MM.1S (cell line): ENCODE measurements at regions not wholly inside any gene's neighbourhood (a gene's known extent, or its start where the extent isn't known, plus 50 kb on each side); places are given as distances from the start of the nearest gene placed in this dataset.

ENCODE experiments used
- DNase-seq: peaks from one replicate; pipeline ENCODE4 v3.0.0-alpha.2; 2015
- H2AFZ ChIP-seq: fragments of 300-600 bp; sonication (generic); 2 replicates; pipeline ENCODE4 v1.6.0; 2016; ENCODE audit warnings: antibody characterized with exemption, low read length
- H3F3A ChIP-seq: fragments of 300-600 bp; sonication (generic); 2 replicates; pipeline ENCODE4 v1.6.1; 2016; ENCODE audit warnings: mild to moderate bottlenecking, antibody characterized with exemption, low read length, moderate library complexity, mixed read lengths; ENCODE audit not compliant: insufficient read depth
- H3K27ac ChIP-seq: fragments of 300-600 bp; sonication (generic); 2 replicates; pipeline ENCODE4 v1.5.1; 2016; ENCODE audit warnings: mild to moderate bottlenecking, low read length
- H3K27me3 ChIP-seq: fragments of 300-600 bp; sonication (generic); replicated peaks from 2 replicates; pipeline ENCODE4 v1.6.0; 2016; ENCODE audit warnings: low read length; ENCODE audit not compliant: insufficient read depth
- H3K36me3 ChIP-seq: fragments of 300-600 bp; sonication (generic); replicated peaks from 2 replicates; pipeline ENCODE4 v1.6.1; 2016; ENCODE audit warnings: mild to moderate bottlenecking, low read length, mixed read lengths; ENCODE audit not compliant: insufficient read depth
- H3K4me1 ChIP-seq: fragments of 300-600 bp; sonication (generic); 2 replicates; pipeline ENCODE4 v1.6.1; 2016; ENCODE audit warnings: low read length, mixed read lengths
- H3K4me2 ChIP-seq: fragments of 300-600 bp; sonication (generic); 2 replicates; pipeline ENCODE4 v1.6.0; 2016; ENCODE audit warnings: low read depth, low read length
- H3K4me3 ChIP-seq: fragments of 300-600 bp; sonication (generic); 2 replicates; pipeline ENCODE4 v1.5.1; 2016; ENCODE audit warnings: low read length, mixed read lengths
- H3K79me2 ChIP-seq: fragments of 300-600 bp; sonication (generic); 2 replicates; pipeline ENCODE4 v1.6.1; 2016; ENCODE audit warnings: mixed run types, low read length, mixed read lengths
- H3K9ac ChIP-seq: fragments of 300-600 bp; sonication (generic); 2 replicates; pipeline ENCODE4 v1.6.1; 2016; ENCODE audit warnings: low read length, mixed read lengths
- H3K9me2 ChIP-seq: fragments of 300-600 bp; sonication (generic); replicated peaks from 2 replicates; pipeline ENCODE4 v1.6.1; 2016; ENCODE audit warnings: mild to moderate bottlenecking, low read length, mixed read lengths; ENCODE audit not compliant: insufficient read depth
- H3K9me3 ChIP-seq: fragments of 300-600 bp; sonication (generic); replicated peaks from 2 replicates; pipeline ENCODE4 v1.6.1; 2016; ENCODE audit warnings: mild to moderate bottlenecking, low read length, mixed read lengths; ENCODE audit not compliant: insufficient read depth
- H4K20me1 ChIP-seq: fragments of 300-600 bp; sonication (generic); 2 replicates; pipeline ENCODE4 v1.6.1; 2016; ENCODE audit warnings: mild to moderate bottlenecking, low read length, moderate library complexity, mixed read lengths; ENCODE audit not compliant: insufficient read depth
- CTCF ChIP-seq: fragments of 300-600 bp; sonication (generic); IDR thresholded peaks from 2 replicates; pipeline ENCODE4 v1.5.1; 2016; ENCODE audit warnings: antibody characterized with exemption, low read length, mixed read lengths
- EZH2 ChIP-seq: fragments of 300-600 bp; sonication (generic); optimal IDR thresholded peaks from 2 replicates; pipeline ENCODE3; 2017; ENCODE audit warnings: low read depth, mild to moderate bottlenecking, antibody characterized with exemption, low read length, mixed read lengths
- EZH2phosphoT487 ChIP-seq: fragments of 300-600 bp; sonication (generic); IDR thresholded peaks from 2 replicates; pipeline ENCODE4 v1.6.1; 2018; ENCODE audit warnings: antibody characterized with exemption, low read length

GRCh38 chr2:145729481-145729880, 1209.6 kb upstream of the ZEB2 start:
- H3K4me1 ChIP-seq, result no peaks in the 10 kb centered on the region
- H3F3A ChIP-seq, result no peaks in the 10 kb centered on the region
- no peaks in the 10 kb centered on the region for H4K20me1 ChIP-seq
- no peaks in the 10 kb centered on the region for H3K36me3 ChIP-seq
- H2AFZ ChIP-seq, result no peak overlapping the region
- H3K9ac ChIP-seq, result no peak overlapping the region
- no peak for DNase-seq
- TF ChIP-seq CTCF, result no peak
- no peak for TF ChIP-seq EZH2
- TF ChIP-seq EZH2phosphoT487, result no peak
- H3K4me3 ChIP-seq, result no peak overlapping the region
- no peak overlapping the region for H3K27ac ChIP-seq
- H3K9me2 ChIP-seq, result no peaks in the 10 kb centered on the region
- no peaks in the 10 kb centered on the region for H3K79me2 ChIP-seq
- H3K27me3 ChIP-seq, result no peaks in the 10 kb centered on the region
- H3K9me3 ChIP-seq, result no peaks in the 10 kb centered on the region
- no peak overlapping the region for H3K4me2 ChIP-seq

GRCh38 chr2:145728511-145728910, 1208.6 kb upstream of the ZEB2 start:
- H3K27me3 ChIP-seq, result no peaks in the 10 kb centered on the region
- H3K27ac ChIP-seq, result no peak overlapping the region
- H3K9me3 ChIP-seq, result no peaks in the 10 kb centered on the region
- no peak for DNase-seq
- no peaks in the 10 kb centered on the region for H3K79me2 ChIP-seq
- no peak for TF ChIP-seq EZH2phosphoT487
- H2AFZ ChIP-seq, result no peak overlapping the region
- no peak overlapping the region for H3K9ac ChIP-seq
- no peaks in the 10 kb centered on the region for H3K9me2 ChIP-seq
- no peaks in the 10 kb centered on the region for H4K20me1 ChIP-seq
- no peaks in the 10 kb centered on the region for H3F3A ChIP-seq
- H3K4me3 ChIP-seq, result no peak overlapping the region
- H3K36me3 ChIP-seq, result no peaks in the 10 kb centered on the region
- no peaks in the 10 kb centered on the region for H3K4me1 ChIP-seq
- no peak overlapping the region for H3K4me2 ChIP-seq

DNA sequence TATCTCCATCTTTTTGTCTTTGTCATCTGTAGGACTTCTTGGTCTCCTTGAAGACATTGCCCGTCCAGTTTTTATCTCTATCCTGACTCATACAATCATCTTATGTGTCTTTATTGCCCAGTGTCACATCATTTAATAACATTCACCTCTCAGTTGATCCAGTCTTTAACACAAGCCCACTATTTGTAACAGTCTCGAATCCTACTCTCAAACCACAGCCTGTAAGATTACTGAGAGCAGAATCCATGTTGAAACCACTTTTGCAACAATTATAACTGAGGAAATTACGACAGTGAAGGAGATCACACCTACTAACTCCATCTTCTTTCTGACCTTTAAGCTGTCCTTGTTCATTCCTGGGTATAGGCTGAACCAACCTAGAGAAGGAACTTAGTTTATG, 1206.0 kb upstream of the ZEB2 start:
- Histone ChIP-seq H3K9me3 (no peaks in the 10 kb centered on the region), H3K4me3 (no peak overlapping the region), H2AFZ (no peak overlapping the region), H3K4me2 (no peak overlapping the region), H4K20me1 (no peaks in the 10 kb centered on the region), H3K36me3 (no peaks in the 10 kb centered on the region), H3K79me2 (no peaks in the 10 kb centered on the region), H3K27ac (no peak overlapping the region), H3K27me3 (no peaks in the 10 kb centered on the region), H3K4me1 (no peaks in the 10 kb centered on the region), H3K9me2 (no peaks in the 10 kb centered on the region), H3F3A (no peaks in the 10 kb centered on the region), H3K9ac (no peak overlapping the region)
- TF ChIP-seq EZH2 (no peak), CTCF (no peak), EZH2phosphoT487 (no peak)
- no peak for DNase-seq

- Histone ChIP-seq H3K9me2 (no peaks in the 10 kb centered on the region), H3K9me3 (no peaks in the 10 kb centered on the region), H2AFZ (no peak overlapping the region), H3K27ac (no peak overlapping the region), H3K4me2 (no peak overlapping the region), H3K27me3 (no peaks in the 10 kb centered on the region), H3K4me1 (no peaks in the 10 kb centered on the region), H3K79me2 (no peaks in the 10 kb centered on the region), H3K4me3 (no peak overlapping the region), H3K36me3 (no peaks in the 10 kb centered on the region), H3K9ac (no peak overlapping the region), H4K20me1 (no peaks in the 10 kb centered on the region), H3F3A (no peaks in the 10 kb centered on the region)
- TF ChIP-seq EZH2phosphoT487, result no peak
- no peak for TF ChIP-seq EZH2
- TF ChIP-seq CTCF, result no peak
- DNase-seq, result no peak
These were observed 1204.5 kb upstream of the ZEB2 start for GRCh38 chr2:145724311-145724898.
